GM12878 (cell line): ENCODE measurements at regions not wholly inside any gene's neighbourhood (a gene's known extent, or its start where the extent isn't known, plus 50 kb on each side); places are given as distances from the start of the nearest gene placed in this dataset.

Experiments
- BCL3 ChIP-seq: IDR thresholded peaks from 2 replicates; pipeline ENCODE4 v1.6.1; 2011; ENCODE audit warnings: borderline replicate concordance, low read depth, mild to moderate bottlenecking, moderate library complexity, low read length; ENCODE audit not compliant: insufficient read depth, poor library complexity, severe bottlenecking
- BRCA1 ChIP-seq: IDR thresholded peaks from 2 replicates; pipeline ENCODE4 v1.6.1; 2011; ENCODE audit warnings: low read depth, low read length, improper control_type of control experiment
- CREM ChIP-seq: IDR thresholded peaks from 2 replicates; pipeline ENCODE4 v1.6.1; 2014; ENCODE audit warnings: antibody characterized with exemption, low read depth
- CTCF ChIP-seq, 3 experiments: IDR thresholded peaks in 2 of 3; conservative IDR thresholded peaks in 1 of 3; 2 replicates each; pipeline ENCODE4 v1.5.1; 2011; ENCODE audit warnings: low read depth in 3 of 3, low read length in 3 of 3, mild to moderate bottlenecking in 3 of 3, control low read depth in 2 of 3, moderate library complexity in 2 of 3, inconsistent platforms in 1 of 3, mixed read lengths in 1 of 3; ENCODE audit not compliant: control insufficient read depth in 2 of 3, insufficient read depth in 1 of 3; ENCODE audit errors: extremely low read depth in 1 of 3
- MAX ChIP-seq: IDR thresholded peaks from 2 replicates; pipeline ENCODE4 v1.6.1; 2012; ENCODE audit warnings: low read depth, low read length, improper control_type of control experiment
- POLR2AphosphoS5 ChIP-seq: IDR thresholded peaks from 2 replicates; pipeline ENCODE4 v1.6.1; 2011; ENCODE audit warnings: mild to moderate bottlenecking, low read length, inconsistent platforms
- RAD21 ChIP-seq: IDR thresholded peaks from 2 replicates; pipeline ENCODE4 v1.6.1; 2011; ENCODE audit warnings: mild to moderate bottlenecking, low read depth, low read length, moderate library complexity; ENCODE audit not compliant: insufficient read depth
- SMARCA5 ChIP-seq: fragments of 450-650 bp; IDR thresholded peaks from 2 replicates; pipeline ENCODE4 v1.6.1; 2017; ENCODE audit warnings: mild to moderate bottlenecking
- SMC3 ChIP-seq: IDR thresholded peaks from 2 replicates; pipeline ENCODE4 v1.6.1; 2011; ENCODE audit warnings: low read length, improper control_type of control experiment, borderline replicate concordance

GRCh38 chr7:42666994-42667393, 244.9 kb downstream of the C7orf25 start:
- TF ChIP-seq SMC3 (no peak), CREM (no peak), MAX (no peak), CTCF (IDR thresholded peaks at IDR 0.05 in 2 of 3, conservative IDR thresholded peaks at IDR 0.05 in 1 of 3; ENCODE audit: control insufficient read depth in 2 of 3, extremely low read depth in 1 of 3, insufficient read depth in 1 of 3, low read depth in 3 of 3, low read length in 3 of 3) (no peak), SMARCA5 (no peak), POLR2AphosphoS5 (no peak), BCL3 (no peak), RAD21 (no peak), BRCA1 (no peak)
